ENCODE measurements at regions not wholly inside any gene's neighbourhood (a gene's known extent, or its start where the extent isn't known, plus 50 kb on each side); places are given as distances from the start of the nearest gene placed in this dataset.

- TF ChIP-seq, protein P1, sequence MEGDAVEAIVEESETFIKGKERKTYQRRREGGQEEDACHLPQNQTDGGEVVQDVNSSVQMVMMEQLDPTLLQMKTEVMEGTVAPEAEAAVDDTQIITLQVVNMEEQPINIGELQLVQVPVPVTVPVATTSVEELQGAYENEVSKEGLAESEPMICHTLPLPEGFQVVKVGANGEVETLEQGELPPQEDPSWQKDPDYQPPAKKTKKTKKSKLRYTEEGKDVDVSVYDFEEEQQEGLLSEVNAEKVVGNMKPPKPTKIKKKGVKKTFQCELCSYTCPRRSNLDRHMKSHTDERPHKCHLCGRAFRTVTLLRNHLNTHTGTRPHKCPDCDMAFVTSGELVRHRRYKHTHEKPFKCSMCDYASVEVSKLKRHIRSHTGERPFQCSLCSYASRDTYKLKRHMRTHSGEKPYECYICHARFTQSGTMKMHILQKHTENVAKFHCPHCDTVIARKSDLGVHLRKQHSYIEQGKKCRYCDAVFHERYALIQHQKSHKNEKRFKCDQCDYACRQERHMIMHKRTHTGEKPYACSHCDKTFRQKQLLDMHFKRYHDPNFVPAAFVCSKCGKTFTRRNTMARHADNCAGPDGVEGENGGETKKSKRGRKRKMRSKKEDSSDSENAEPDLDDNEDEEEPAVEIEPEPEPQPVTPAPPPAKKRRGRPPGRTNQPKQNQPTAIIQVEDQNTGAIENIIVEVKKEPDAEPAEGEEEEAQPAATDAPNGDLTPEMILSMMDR (IDR thresholded peaks at IDR 0.05), result no peak
- no peak for TF ChIP-seq POLR2A (IDR thresholded peaks at IDR 0.05)
These were observed 133.6 kb upstream of the FMN2 start for GRCh38 chr1:239958063-239958462.
